BLaER1 (cell line): ENCODE measurements at regions not wholly inside any gene's neighbourhood (a gene's known extent, or its start where the extent isn't known, plus 50 kb on each side); places are given as distances from the start of the nearest gene placed in this dataset.
"Not testable (repeated sequence)": the region's sequence is repeated elsewhere in the genome, so short reads cannot be mapped to it uniquely, and the experiment has no call there.

Experiments
- H3K27ac ChIP-seq: shearing (Covaris generic); formaldehyde crosslinking; 2 replicates; pipeline ENCODE4 v1.8.1; 2022
- H3K27me3 ChIP-seq: shearing (Covaris generic); formaldehyde crosslinking; 2 replicates; pipeline ENCODE4 v1.8.1; 2022
- H3K36me3 ChIP-seq: shearing (Covaris generic); formaldehyde crosslinking; 2 replicates; pipeline ENCODE4 v1.8.1; 2022
- H3K4me1 ChIP-seq: shearing (Covaris generic); formaldehyde crosslinking; 2 replicates; pipeline ENCODE4 v1.8.1; 2022
- H3K4me2 ChIP-seq: shearing (Covaris generic); formaldehyde crosslinking; 2 replicates; pipeline ENCODE4 v1.8.1; 2022
- H3K4me3 ChIP-seq: shearing (Covaris generic); formaldehyde crosslinking; 2 replicates; pipeline ENCODE4 v1.8.1; 2022
- H3K9ac ChIP-seq: shearing (Covaris generic); formaldehyde crosslinking; 2 replicates; pipeline ENCODE4 v1.8.1; 2022
- H3K9me3 ChIP-seq: shearing (Covaris generic); formaldehyde crosslinking; 2 replicates; pipeline ENCODE4 v1.8.1; 2022
- H4K20me1 ChIP-seq: shearing (Covaris generic); formaldehyde crosslinking; 2 replicates; pipeline ENCODE4 v1.8.1; 2022
- Cebpa-rat ChIP-seq: shearing (Covaris generic); IDR thresholded peaks from 2 replicates; pipeline ENCODE4 v1.8.1; 2022

DNA sequence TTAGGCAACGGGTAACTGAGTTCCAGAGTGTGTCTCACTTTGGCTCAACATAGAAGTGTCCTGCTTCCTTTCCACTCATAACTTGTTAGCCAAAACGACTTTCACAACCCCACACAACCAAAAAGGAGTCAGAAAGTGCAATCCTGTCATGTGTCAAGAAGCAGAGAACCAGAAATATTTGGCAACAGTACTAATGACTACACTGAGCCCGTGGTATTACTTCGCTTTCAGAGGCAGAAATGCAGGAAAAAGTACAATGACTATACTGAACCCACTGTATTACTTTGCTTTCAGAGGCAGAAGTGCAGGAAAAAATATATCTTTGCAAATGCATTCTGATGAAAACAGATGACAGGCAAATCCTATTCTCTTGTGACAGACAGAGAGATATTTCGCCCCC is 484.6 kb downstream of the KIF2B start:
- H3K4me1 ChIP-seq: no peaks in the 10 kb centered on the region
- no peak overlapping the region for H3K4me3 ChIP-seq
- H3K36me3 ChIP-seq: no peaks in the 10 kb centered on the region
- no peak overlapping the region for H3K4me2 ChIP-seq
- H3K27ac ChIP-seq: no peak overlapping the region
- H3K9me3 ChIP-seq: no peaks in the 10 kb centered on the region
- no peaks in the 10 kb centered on the region for H3K27me3 ChIP-seq
- no peak for TF ChIP-seq Cebpa-rat
- H3K9ac ChIP-seq: no peak overlapping the region
- H4K20me1 ChIP-seq: no peaks in the 10 kb centered on the region

DNA sequence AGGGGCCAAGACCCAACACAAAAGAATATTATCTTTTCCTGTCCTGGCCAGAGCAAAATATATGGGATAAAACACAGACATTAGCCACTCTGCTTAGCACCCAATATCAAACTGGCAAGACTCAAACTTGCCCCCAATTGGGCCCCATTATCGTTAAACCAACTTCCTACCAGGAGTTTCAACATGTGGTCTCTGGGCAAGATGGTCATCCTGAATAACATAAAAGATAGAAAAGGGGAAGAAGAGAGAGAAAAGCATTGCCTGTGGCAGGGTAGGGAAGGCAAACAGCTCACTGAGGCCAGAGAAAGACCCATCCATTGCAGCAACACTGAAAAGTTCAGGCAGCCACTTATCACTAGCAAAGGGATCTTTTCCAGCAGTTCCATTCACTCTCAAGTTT is 502.1 kb downstream of the KIF2B start:
- H3K27ac ChIP-seq: no peak overlapping the region
- H3K9ac ChIP-seq: no peak overlapping the region
- H3K4me2 ChIP-seq: no peak overlapping the region
- no peaks in the 10 kb centered on the region for H3K4me1 ChIP-seq
- TF ChIP-seq Cebpa-rat: no peak
- no peaks in the 10 kb centered on the region for H4K20me1 ChIP-seq
- H3K9me3 ChIP-seq: peaks cover 18% of the 10 kb centered on the region; the same call in 1 of the 2 replicates
- H3K36me3 ChIP-seq: no peaks in the 10 kb centered on the region
- H3K4me3 ChIP-seq: no peak overlapping the region
- no peaks in the 10 kb centered on the region for H3K27me3 ChIP-seq

DNA sequence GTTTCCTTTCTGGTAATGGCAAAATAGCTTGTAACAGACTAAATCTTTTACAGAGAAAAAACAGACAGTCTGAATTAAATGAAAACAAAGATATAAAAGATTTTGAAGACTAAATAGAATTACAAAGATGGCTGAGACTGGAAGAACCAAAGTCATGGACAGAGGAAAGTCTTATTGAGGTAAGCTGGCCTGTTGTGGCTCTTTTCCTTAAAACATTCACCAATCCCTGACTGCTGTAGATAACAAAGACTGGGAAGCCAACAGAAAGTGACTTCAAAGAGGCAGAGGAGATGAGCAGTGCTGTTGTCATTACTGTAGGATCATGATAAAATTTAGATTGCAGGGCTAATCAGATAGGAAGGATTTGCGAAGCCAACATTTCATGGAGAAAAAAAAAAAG is 517.0 kb downstream of the KIF2B start:
- Histone ChIP-seq H3K27me3 (no peaks in the 10 kb centered on the region), H3K27ac (no peak overlapping the region), H3K36me3 (no peaks in the 10 kb centered on the region), H3K4me1 (no peaks in the 10 kb centered on the region), H3K4me3 (no peak overlapping the region), H3K9me3 (peaks cover 6% of the 10 kb centered on the region; the same call in 1 of the 2 replicates), H4K20me1 (no peaks in the 10 kb centered on the region), H3K4me2 (no peak overlapping the region), H3K9ac (no peak overlapping the region)
- TF ChIP-seq Cebpa-rat: no peak

DNA sequence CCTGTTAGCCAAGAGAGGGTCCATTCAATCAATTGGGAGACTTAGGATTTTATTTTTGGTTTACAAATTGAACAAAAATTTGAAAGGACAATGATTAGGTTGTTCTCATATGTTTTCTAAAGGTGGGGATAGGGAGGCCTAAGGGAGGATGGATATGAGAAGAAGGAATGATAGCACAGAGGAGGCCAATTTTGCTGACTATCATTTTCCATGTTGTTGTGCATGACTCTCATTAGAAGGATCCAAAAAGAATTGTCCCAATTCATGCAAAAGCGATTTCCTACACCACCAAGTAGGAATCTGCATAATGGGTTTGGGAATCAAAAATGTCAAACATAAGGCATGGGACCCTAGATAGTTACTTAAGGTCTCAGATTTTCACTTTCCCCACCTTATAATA is 524.8 kb downstream of the KIF2B start:
- H3K9me3 ChIP-seq: no peaks in the 10 kb centered on the region
- no peak overlapping the region for H3K27ac ChIP-seq
- no peak overlapping the region for H3K4me2 ChIP-seq
- H3K9ac ChIP-seq: no peak overlapping the region
- H3K36me3 ChIP-seq: no peaks in the 10 kb centered on the region
- no peaks in the 10 kb centered on the region for H3K4me1 ChIP-seq
- H3K4me3 ChIP-seq: no peak overlapping the region
- no peaks in the 10 kb centered on the region for H3K27me3 ChIP-seq
- H4K20me1 ChIP-seq: no peaks in the 10 kb centered on the region
- no peak for TF ChIP-seq Cebpa-rat

DNA sequence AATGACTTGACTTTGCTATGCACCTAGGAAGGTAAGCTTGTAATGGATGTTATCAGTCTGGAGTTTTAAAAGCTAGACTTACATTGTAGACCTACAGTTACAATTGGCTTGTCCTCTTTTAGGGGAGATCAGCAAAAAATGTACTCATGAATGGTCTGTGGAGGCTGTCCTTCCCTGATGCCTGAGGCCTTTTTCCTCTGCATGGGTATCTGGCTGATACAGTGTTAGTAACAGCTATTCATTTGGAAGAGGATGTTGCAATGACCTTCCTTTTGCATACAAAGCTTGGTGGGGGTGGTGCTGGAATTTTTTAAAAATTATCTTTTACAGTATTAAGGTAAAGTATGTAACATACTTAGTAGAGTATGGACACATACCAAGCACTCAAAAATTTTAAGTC is 525.5 kb downstream of the KIF2B start:
- no peak for TF ChIP-seq Cebpa-rat
- H3K27ac ChIP-seq: no peak overlapping the region
- H3K4me1 ChIP-seq: no peaks in the 10 kb centered on the region
- no peaks in the 10 kb centered on the region for H3K9me3 ChIP-seq
- H3K9ac ChIP-seq: no peak overlapping the region
- no peaks in the 10 kb centered on the region for H3K36me3 ChIP-seq
- no peak overlapping the region for H3K4me2 ChIP-seq
- H4K20me1 ChIP-seq: no peaks in the 10 kb centered on the region
- no peak overlapping the region for H3K4me3 ChIP-seq
- H3K27me3 ChIP-seq: no peaks in the 10 kb centered on the region

DNA sequence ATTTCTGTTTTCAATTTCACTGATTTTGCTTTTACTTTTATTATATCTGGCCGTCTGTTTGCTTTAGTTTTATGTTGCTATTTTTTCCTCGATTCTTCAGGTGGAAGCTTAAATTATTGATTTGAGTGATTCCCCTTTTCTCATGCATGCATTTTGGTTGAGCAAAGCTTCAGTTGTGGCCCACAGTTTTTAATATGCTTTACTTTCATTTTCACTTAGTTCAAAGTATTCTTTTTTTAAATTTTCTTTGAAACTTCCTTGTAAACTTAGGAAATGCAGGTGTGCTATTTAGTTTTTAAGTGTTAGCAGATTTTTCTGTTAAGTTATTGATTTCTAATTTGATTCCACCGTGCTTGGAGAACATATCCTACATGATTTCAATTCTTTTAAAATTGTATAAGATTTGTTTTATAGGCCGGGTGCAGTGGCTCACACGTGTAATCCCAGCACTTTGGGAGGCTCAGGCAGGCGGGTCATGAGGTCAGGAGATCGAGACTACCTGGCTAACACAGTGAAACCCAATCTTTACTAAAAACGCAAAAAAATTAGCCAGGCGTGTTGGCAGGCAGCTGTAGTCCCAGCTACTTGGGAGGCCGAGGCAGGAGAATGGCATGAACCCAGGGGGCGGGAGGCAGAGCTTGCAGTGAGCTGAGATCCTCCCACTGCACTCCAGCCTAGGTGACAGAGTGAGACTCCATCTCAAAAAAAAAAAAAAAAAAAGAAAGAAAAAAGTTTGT is 531.2 kb downstream of the KIF2B start:
- Histone ChIP-seq H3K27ac (no peak overlapping the region), H3K4me3 (no peak overlapping the region), H3K4me2 (no peak overlapping the region), H3K27me3 (no peaks in the 10 kb centered on the region), H3K9ac (no peak overlapping the region), H3K4me1 (no peaks in the 10 kb centered on the region), H4K20me1 (no peaks in the 10 kb centered on the region), H3K9me3 (no peaks in the 10 kb centered on the region), H3K36me3 (no peaks in the 10 kb centered on the region)
- no peak for TF ChIP-seq Cebpa-rat

DNA sequence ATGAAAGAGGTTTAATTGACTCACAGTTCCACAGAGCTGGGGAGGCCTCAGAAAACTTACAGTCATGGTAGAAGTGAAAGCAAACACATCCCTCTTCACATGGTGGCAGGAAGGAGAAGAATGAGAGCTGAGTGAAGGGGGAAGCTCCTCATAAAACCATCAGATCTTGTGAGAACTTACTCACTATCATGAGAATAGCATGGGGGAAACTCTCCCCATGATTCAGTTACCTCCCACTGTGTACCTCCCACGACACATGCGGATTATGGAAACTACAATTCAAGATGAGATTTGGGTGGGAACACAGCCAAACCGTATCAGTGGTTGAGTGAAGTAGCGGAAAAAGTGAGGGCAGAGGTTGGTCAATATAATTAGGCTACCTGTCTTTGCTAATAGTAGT is 538.3 kb downstream of the KIF2B start:
- not testable (repeated sequence) for H3K27ac ChIP-seq, H3K4me2 ChIP-seq, H3K36me3 ChIP-seq, H3K4me3 ChIP-seq, H3K9me3 ChIP-seq, H3K27me3 ChIP-seq, H3K9ac ChIP-seq, H3K4me1 ChIP-seq, H4K20me1 ChIP-seq

DNA sequence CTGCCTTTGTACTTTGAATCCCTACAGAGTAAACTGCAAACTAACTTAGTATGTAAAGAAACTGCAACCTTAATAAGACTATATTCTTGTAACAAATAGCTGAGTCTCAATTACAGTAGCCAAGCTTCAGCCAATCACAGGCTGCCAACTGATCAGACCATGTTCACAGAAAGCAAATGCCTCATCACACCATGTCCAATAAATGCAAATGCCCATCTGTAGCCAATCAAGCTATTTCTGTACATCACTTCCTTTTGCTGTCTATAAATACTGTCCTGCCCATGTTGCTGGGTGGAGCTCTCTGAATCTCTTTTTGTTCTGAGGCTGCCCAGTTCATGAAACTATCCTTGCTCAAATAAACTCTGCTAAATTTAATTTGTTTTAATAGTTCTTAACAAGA is 531.7 kb upstream of the TOM1L1 start:
- H3K27me3 ChIP-seq: no peaks in the 10 kb centered on the region
- no peak for TF ChIP-seq Cebpa-rat
- H3K4me1 ChIP-seq: no peaks in the 10 kb centered on the region
- peaks cover 14% of the 10 kb centered on the region; the same call in 1 of the 2 replicates for H3K9me3 ChIP-seq
- no peak overlapping the region for H3K27ac ChIP-seq
- no peaks in the 10 kb centered on the region for H3K36me3 ChIP-seq
- H3K4me3 ChIP-seq: no peak overlapping the region
- no peaks in the 10 kb centered on the region for H4K20me1 ChIP-seq
- H3K9ac ChIP-seq: no peak overlapping the region
- no peak overlapping the region for H3K4me2 ChIP-seq

DNA sequence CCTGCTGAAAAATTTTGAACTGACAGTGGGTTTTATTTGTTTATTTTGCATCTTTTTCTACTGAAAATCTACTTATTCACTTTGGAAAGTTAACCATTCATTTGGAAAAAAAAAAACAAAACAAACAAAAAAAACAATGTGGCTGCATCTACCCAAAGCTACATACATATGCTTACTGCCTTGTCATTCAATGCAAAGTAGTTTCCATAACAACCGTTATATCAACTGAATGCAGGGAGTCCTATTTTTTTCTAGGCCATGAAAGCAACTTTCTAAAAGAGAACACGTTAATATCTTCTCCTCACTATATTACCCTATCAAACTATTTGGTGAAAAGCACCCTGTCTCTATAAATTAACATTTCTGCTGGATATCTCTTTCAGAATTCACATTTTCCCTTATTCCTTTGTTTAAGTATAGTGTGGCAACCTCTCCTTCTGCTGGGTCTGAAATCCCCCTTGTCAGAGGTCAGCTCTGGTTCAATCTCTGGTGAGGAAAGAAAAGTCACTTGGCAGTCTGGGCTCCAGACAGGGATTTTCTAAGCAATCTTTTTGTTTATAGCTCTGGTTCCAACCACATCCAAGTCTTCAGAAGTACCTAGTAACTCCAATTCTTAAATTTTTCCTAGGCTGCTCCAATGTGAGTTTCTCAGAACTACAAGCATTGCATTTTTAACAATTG is 528.4 kb upstream of the TOM1L1 start:
- Histone ChIP-seq H3K27ac (no peak overlapping the region), H3K9me3 (peaks cover 14% of the 10 kb centered on the region; the same call in 1 of the 2 replicates), H3K36me3 (no peaks in the 10 kb centered on the region), H3K4me1 (no peaks in the 10 kb centered on the region), H3K27me3 (no peaks in the 10 kb centered on the region), H3K4me2 (no peak overlapping the region), H3K9ac (no peak overlapping the region), H4K20me1 (no peaks in the 10 kb centered on the region), H3K4me3 (no peak overlapping the region)
- TF ChIP-seq Cebpa-rat: no peak

DNA sequence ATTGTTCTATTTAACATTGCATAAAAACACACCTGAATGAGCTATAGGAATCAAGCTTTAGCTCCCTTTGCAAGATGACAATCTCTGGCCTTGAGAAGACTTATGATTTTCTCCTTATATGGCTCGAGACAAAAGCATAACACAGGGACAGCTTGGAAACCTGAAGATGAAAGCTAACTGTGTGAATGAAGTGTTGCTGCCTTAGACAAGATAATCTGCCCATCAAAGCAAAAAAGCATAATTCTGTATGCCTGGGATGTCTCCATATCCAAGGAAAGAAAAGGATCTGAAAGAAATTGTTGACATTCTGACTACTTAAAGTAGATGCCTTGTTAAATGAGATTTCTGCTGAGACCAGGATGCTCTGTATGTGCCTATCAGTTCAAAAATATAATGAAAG is 526.7 kb upstream of the TOM1L1 start:
- no peaks in the 10 kb centered on the region for H3K27me3 ChIP-seq
- no peak overlapping the region for H3K27ac ChIP-seq
- H3K9ac ChIP-seq: no peak overlapping the region
- no peaks in the 10 kb centered on the region for H3K4me1 ChIP-seq
- no peak for TF ChIP-seq Cebpa-rat
- H3K4me3 ChIP-seq: no peak overlapping the region
- no peak overlapping the region for H3K4me2 ChIP-seq
- H4K20me1 ChIP-seq: no peaks in the 10 kb centered on the region
- peaks cover 12% of the 10 kb centered on the region; the same call in 1 of the 2 replicates for H3K9me3 ChIP-seq
- H3K36me3 ChIP-seq: no peaks in the 10 kb centered on the region

DNA sequence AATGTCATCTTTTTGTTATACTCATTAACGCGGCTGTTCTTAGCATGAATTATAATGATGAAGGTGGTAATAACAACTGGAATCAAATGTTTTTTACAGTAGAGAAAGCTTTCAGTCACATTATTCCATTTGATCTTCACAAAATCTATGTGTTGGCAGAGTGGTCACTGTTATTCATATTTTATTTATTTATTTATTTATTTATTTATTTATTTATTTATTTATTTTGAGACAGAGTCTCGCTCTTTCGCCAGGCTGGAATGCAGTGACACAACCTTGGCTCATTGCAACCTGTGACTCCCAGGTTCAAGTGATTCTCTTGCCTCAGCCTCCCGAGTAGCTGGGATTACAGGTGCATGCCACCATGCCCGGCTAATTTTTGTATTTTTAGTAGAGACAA is 524.2 kb upstream of the TOM1L1 start:
- not testable (repeated sequence) for H3K27me3 ChIP-seq, H3K4me3 ChIP-seq, H3K9ac ChIP-seq, H3K4me1 ChIP-seq, H3K27ac ChIP-seq, H4K20me1 ChIP-seq, H3K36me3 ChIP-seq, H3K9me3 ChIP-seq, H3K4me2 ChIP-seq
